PFSK-1 (cell line): ENCODE measurements at regions not wholly inside any gene's neighbourhood (a gene's known extent, or its start where the extent isn't known, plus 50 kb on each side); places are given as distances from the start of the nearest gene placed in this dataset.

Source experiments
- FOXP2 ChIP-seq: optimal IDR thresholded peaks from 2 replicates; pipeline ENCODE3; 2011; ENCODE audit warnings: borderline replicate concordance, control low read depth, inconsistent platforms; ENCODE audit not compliant: insufficient read depth; ENCODE audit errors: extremely low read length, extremely low read depth
- POLR2AphosphoS5 ChIP-seq: IDR thresholded peaks from 2 replicates; pipeline ENCODE4 v1.6.1; 2012; ENCODE audit warnings: low read depth, mild to moderate bottlenecking, control low read depth, low read length, moderate library complexity
- SIN3A ChIP-seq: IDR thresholded peaks from 2 replicates; pipeline ENCODE4 v1.6.1; 2012; ENCODE audit warnings: mild to moderate bottlenecking, low read length, moderate library complexity, borderline replicate concordance; ENCODE audit not compliant: insufficient read depth
- TAF1 ChIP-seq: IDR thresholded peaks from 2 replicates; pipeline ENCODE4 v1.6.1; 2012; ENCODE audit warnings: low read length, control low read depth, borderline replicate concordance; ENCODE audit not compliant: insufficient read depth
- TF ChIP-seq, protein P1 (sequence below), 2 experiments: IDR thresholded peaks; 2 replicates each; pipeline versions ENCODE4 v1.6.1 to v1.8.0; 2011 to 2012; ENCODE audit warnings: low read depth in 2 of 2, low read length in 2 of 2, control low read depth in 1 of 2, inconsistent platforms in 1 of 2, mild to moderate bottlenecking in 1 of 2, moderate library complexity in 1 of 2; ENCODE audit not compliant: insufficient read depth in 1 of 2

DNA sequence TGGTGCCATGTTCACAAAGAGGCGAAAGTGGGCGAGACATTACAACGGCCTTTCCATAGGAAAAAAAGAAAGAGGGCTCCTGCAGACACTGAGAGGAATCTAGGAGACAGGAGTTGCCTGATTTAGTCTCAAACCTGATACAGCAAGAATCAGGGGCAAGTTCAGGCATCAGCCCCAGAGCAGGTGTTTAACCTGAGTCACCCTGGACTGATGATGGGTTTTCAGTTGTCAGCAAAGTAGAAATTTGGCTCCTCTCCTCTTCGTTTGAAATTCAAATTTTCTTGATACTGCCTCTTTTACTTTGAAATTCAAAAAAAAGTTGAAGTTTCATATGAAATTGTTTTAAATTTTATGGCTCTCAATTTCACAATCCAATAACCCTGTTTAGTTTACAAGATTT, 189.5 kb downstream of the ABCC12 start:
- no peak for TF ChIP-seq SIN3A
- no peak for TF ChIP-seq TAF1
- TF ChIP-seq POLR2AphosphoS5: no peak
- no peak for TF ChIP-seq FOXP2
- TF ChIP-seq, protein P1, sequence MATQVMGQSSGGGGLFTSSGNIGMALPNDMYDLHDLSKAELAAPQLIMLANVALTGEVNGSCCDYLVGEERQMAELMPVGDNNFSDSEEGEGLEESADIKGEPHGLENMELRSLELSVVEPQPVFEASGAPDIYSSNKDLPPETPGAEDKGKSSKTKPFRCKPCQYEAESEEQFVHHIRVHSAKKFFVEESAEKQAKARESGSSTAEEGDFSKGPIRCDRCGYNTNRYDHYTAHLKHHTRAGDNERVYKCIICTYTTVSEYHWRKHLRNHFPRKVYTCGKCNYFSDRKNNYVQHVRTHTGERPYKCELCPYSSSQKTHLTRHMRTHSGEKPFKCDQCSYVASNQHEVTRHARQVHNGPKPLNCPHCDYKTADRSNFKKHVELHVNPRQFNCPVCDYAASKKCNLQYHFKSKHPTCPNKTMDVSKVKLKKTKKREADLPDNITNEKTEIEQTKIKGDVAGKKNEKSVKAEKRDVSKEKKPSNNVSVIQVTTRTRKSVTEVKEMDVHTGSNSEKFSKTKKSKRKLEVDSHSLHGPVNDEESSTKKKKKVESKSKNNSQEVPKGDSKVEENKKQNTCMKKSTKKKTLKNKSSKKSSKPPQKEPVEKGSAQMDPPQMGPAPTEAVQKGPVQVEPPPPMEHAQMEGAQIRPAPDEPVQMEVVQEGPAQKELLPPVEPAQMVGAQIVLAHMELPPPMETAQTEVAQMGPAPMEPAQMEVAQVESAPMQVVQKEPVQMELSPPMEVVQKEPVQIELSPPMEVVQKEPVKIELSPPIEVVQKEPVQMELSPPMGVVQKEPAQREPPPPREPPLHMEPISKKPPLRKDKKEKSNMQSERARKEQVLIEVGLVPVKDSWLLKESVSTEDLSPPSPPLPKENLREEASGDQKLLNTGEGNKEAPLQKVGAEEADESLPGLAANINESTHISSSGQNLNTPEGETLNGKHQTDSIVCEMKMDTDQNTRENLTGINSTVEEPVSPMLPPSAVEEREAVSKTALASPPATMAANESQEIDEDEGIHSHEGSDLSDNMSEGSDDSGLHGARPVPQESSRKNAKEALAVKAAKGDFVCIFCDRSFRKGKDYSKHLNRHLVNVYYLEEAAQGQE (IDR thresholded peaks at IDR 0.05; ENCODE audit: insufficient read depth in 1 of 2, low read depth in 2 of 2, low read length in 2 of 2): no peak

DNA sequence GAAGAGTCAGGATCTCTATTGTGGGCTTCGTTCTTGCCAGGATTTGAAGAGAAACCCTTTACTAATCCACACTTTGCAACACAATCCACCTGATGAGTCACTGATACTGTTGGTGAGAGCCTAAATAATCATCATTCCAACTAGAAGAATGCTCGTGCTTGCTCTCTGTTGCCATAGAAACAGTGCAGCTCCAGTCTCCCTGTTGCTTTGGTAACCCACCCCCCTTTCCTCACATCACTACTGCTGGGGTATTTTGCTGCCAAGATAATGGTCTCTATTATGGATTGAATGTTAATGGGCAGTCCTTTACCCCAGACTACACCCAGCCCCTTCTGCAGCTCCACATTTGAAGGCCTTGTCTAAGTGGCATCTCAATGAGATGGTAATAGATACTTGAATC, 190.4 kb downstream of the ABCC12 start:
- TF ChIP-seq FOXP2 (no peak), SIN3A (no peak), POLR2AphosphoS5 (no peak), TAF1 (no peak)
- TF ChIP-seq, protein P1 (IDR thresholded peaks at IDR 0.05; ENCODE audit: insufficient read depth in 1 of 2, low read depth in 2 of 2, low read length in 2 of 2): no peak

DNA sequence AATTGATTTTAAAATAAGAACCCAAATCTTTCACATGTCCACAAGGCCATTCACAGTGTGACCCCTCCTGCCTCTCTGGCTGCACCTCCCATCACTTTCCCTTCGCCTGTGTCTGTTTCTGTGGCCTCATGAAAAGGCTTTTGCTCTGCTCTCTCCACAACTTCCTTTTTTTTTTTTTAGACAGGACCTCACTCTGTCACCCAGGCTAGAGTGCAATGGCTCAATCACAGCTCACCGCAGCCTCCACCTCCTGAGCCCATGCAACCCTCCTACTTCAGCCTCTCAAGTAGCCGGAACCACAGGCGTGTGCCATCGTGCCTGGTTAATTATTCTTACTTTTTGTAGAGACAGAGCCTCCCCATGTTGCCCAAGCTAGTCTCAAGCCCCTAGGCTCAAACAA, 197.1 kb downstream of the ABCC12 start:
- no peak for TF ChIP-seq POLR2AphosphoS5
- TF ChIP-seq TAF1: no peak

DNA sequence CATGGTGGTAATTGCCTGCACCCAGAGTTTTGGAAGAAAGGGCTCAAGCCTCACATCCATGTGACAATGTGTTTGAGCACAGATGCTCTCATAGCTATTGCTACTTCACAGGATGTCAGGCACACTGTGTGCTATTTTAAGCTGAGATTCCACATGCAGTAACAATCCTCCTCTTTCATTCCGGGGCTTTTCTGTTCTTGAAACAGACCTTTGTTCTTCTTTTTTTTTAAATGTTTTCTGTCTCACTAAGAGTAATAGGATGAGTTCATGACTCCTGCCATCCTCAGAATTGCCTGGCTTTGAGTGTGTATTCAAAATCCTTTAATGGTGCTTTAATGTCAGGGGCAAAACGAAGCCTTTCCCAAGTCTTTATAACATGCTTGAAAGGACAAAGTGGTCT, 198.9 kb downstream of the ABCC12 start:
- TF ChIP-seq SIN3A (no peak), POLR2AphosphoS5 (no peak), FOXP2 (no peak), TAF1 (no peak)
- TF ChIP-seq, protein P1 (IDR thresholded peaks at IDR 0.05; ENCODE audit: insufficient read depth in 1 of 2, low read depth in 2 of 2, low read length in 2 of 2): no peak

DNA sequence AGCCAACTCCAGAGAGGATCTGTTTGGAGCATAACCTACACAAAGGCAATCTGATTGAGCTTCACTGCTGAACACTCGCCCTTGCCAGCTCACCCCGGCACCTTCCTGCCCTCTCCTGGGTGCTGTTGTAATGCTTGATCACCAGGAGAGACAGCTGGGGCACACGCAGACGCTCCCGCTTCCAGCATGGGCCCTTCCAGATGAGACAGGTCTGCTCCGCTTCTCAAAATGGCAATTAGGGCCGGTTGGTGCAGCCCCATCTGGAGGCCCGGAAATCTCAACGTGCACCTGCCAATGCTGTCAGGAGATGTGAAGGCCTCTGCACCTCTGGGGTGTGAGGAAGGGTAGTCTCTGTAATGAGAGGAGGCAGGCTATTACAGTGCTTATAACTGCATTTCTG, 206.1 kb downstream of the ABCC12 start:
- no peak for TF ChIP-seq TAF1
- no peak for TF ChIP-seq POLR2AphosphoS5
- no peak for TF ChIP-seq SIN3A
- no peak for TF ChIP-seq FOXP2
- TF ChIP-seq, protein P1 (IDR thresholded peaks at IDR 0.05; ENCODE audit: insufficient read depth in 1 of 2, low read depth in 2 of 2, low read length in 2 of 2): no peak

DNA sequence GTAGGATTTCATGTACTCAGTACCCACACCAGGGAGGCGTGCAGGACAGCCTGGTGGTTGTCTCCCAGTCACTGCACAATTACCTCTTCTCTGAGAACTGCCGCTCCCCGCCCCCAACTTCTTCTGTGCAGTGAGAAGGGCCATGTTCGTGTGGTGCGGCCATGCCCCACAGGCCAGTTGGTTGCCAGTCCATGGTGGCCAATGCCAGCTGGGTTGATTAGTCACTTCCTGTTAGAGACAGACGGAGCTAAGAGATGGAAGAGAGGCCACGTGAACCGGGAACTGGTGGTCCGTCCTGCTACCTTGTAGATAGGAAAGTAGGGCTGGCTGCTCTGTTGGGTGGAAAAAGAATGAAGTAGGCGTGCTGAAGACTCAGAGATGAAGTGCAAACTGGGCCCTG, 206.5 kb downstream of the ABCC12 start:
- TF ChIP-seq FOXP2 (no peak), TAF1 (no peak), POLR2AphosphoS5 (no peak), SIN3A (no peak)
- TF ChIP-seq, protein P1 (IDR thresholded peaks at IDR 0.05; ENCODE audit: insufficient read depth in 1 of 2, low read depth in 2 of 2, low read length in 2 of 2): no peak
